ENCODE measurements at regions not wholly inside any gene's neighbourhood (a gene's known extent, or its start where the extent isn't known, plus 50 kb on each side); places are given as distances from the start of the nearest gene placed in this dataset.

- Histone ChIP-seq H3K4me3 (no peak overlapping the region), H3K36me3 (no peaks in the 10 kb centered on the region), H3K4me1 (replicated peaks) (no peaks in the 10 kb centered on the region), H3K27ac (no peak overlapping the region), H3K9me3 (no peaks in the 10 kb centered on the region), H3K27me3 (replicated peaks; ENCODE audit: insufficient read depth) (no peaks in the 10 kb centered on the region)
- no peak for DNase-seq (ENCODE audit: low spot score)
- intact Hi-C loops (cut with DNase I), result loop anchor here (10.0 kb wide), 1 partner anchor 359 kb away; no protein-coding TSS in a partner anchor
- TF ChIP-seq CTCF (IDR thresholded peaks at IDR 0.05), result no peak
These were observed 331.5 kb downstream of the CXCL12 start for GRCh38 chr10:44053391-44053790.

GRCh38 chr10:44051584-44052385 lies 333.1 kb downstream of the CXCL12 start:
- no peak overlapping the region for H3K4me3 ChIP-seq
- no peak overlapping the region for H3K27ac ChIP-seq
- DNase-seq (ENCODE audit: low spot score), result no peak
- H3K27me3 ChIP-seq (replicated peaks; ENCODE audit: insufficient read depth), result no peaks in the 10 kb centered on the region
- 43% methylated on average over 10 of the region's 10 CpGs for WGBS
- no peak for TF ChIP-seq POLR2A (IDR thresholded peaks at IDR 0.05)
- no peak for TF ChIP-seq CTCF (IDR thresholded peaks at IDR 0.05)
- TF ChIP-seq POLR2AphosphoS5 (IDR thresholded peaks at IDR 0.05), result no peak
- intact Hi-C loops (cut with DNase I), result loop anchor here (10.0 kb wide), 1 partner anchor 357 kb away; no protein-coding TSS in a partner anchor
- H3K36me3 ChIP-seq, result no peaks in the 10 kb centered on the region
- H3K4me1 ChIP-seq (replicated peaks), result peaks cover 2% of the 10 kb centered on the region
- no peaks in the 10 kb centered on the region for H3K9me3 ChIP-seq

GRCh38 chr10:44051091-44051490 lies 333.8 kb downstream of the CXCL12 start:
- TF ChIP-seq POLR2A (IDR thresholded peaks at IDR 0.05), result no peak
- TF ChIP-seq POLR2AphosphoS5 (IDR thresholded peaks at IDR 0.05), result no peak
- TF ChIP-seq CTCF (IDR thresholded peaks at IDR 0.05), result no peak

GRCh38 chr10:44049301-44050015 lies 335.4 kb downstream of the CXCL12 start:
- intact Hi-C loops (cut with DNase I), result loop anchor here (10.0 kb wide), 1 partner anchor 355 kb away; no protein-coding TSS in a partner anchor
- WGBS, result 92% methylated on average over 9 of the region's 9 CpGs

More at GRCh38 chr10:44051091-44051490, 333.8 kb downstream of the CXCL12 start:
- intact Hi-C loops (cut with DNase I), result loop anchor here (10.0 kb wide), 1 partner anchor 356 kb away; no protein-coding TSS in a partner anchor
- 76% methylated on average over 5 of the region's 5 CpGs for WGBS
- no peak for DNase-seq (ENCODE audit: low spot score)
- Histone ChIP-seq H3K9me3 (no peaks in the 10 kb centered on the region), H3K36me3 (no peaks in the 10 kb centered on the region), H3K27me3 (replicated peaks; ENCODE audit: insufficient read depth) (no peaks in the 10 kb centered on the region), H3K4me1 (replicated peaks) (peaks cover 5% of the 10 kb centered on the region), H3K27ac (no peak overlapping the region), H3K4me3 (no peak overlapping the region)

More at GRCh38 chr10:44049301-44050015, 335.4 kb downstream of the CXCL12 start:
- Histone ChIP-seq H3K9me3 (no peaks in the 10 kb centered on the region), H3K27me3 (replicated peaks; ENCODE audit: insufficient read depth) (no peaks in the 10 kb centered on the region), H3K4me3 (no peak overlapping the region), H3K27ac (no peak overlapping the region), H3K4me1 (replicated peaks) (peaks cover 5% of the 10 kb centered on the region), H3K36me3 (no peaks in the 10 kb centered on the region)
- DNase-seq (ENCODE audit: low spot score), result no peak
- no peak for TF ChIP-seq POLR2A (IDR thresholded peaks at IDR 0.05)
- no peak for TF ChIP-seq CTCF (IDR thresholded peaks at IDR 0.05)
- TF ChIP-seq POLR2AphosphoS5 (IDR thresholded peaks at IDR 0.05), result no peak
